GM23338 (cell line): ENCODE measurements at regions not wholly inside any gene's neighbourhood (a gene's known extent, or its start where the extent isn't known, plus 50 kb on each side); places are given as distances from the start of the nearest gene placed in this dataset.
A peak's percentile ranks its signal among the peaks of the same experiment; 100 is the strongest.
"Not testable (repeated sequence)": the region's sequence is repeated elsewhere in the genome, so short reads cannot be mapped to it uniquely, and the experiment has no call there.

ENCODE experiments used
- CREB1 ChIP-seq: fragments of 250-450 bp; sonication (Bioruptor Pico); IDR thresholded peaks from 2 replicates; pipeline ENCODE4 v1.5.0; 2020; ENCODE audit warnings: low read depth, mild to moderate bottlenecking, moderate library complexity
- EZH2 ChIP-seq: fragments of 200-600 bp; sonication (generic); IDR thresholded peaks from one replicate; pipeline ENCODE4 v1.8.0; 2017; ENCODE audit warnings: antibody characterized with exemption, mild to moderate bottlenecking, low read depth; ENCODE audit not compliant: unreplicated experiment
- EZH2phosphoT487 ChIP-seq: fragments of 200-600 bp; sonication (generic); IDR thresholded peaks from one replicate; pipeline ENCODE4 v1.8.1; 2018; ENCODE audit warnings: antibody characterized with exemption; ENCODE audit not compliant: unreplicated experiment
- JUNB ChIP-seq: IDR thresholded peaks from one replicate; pipeline ENCODE4 v1.6.1; 2016; ENCODE audit warnings: antibody characterized with exemption; ENCODE audit not compliant: unreplicated experiment
- NANOG ChIP-seq: IDR thresholded peaks from 2 replicates; pipeline ENCODE4 v1.6.1; 2016; ENCODE audit warnings: antibody characterized with exemption, borderline replicate concordance
- POLR2AphosphoS5 ChIP-seq: IDR thresholded peaks from 2 replicates; pipeline ENCODE4 v1.6.1; 2016; ENCODE audit warnings: antibody characterized with exemption, low read depth
- STAT1 ChIP-seq: IDR thresholded peaks from one replicate; pipeline ENCODE4 v1.6.1; 2016; ENCODE audit warnings: antibody characterized with exemption; ENCODE audit not compliant: unreplicated experiment
- ZNF331 ChIP-seq: fragments of 250-450 bp; sonication (Bioruptor Pico); IDR thresholded peaks from 2 replicates; pipeline ENCODE4 v1.5.0; 2020; ENCODE audit warnings: low read depth, mild to moderate bottlenecking, moderate library complexity
- TF ChIP-seq, protein P1 (sequence below): IDR thresholded peaks from one replicate; pipeline ENCODE4 v1.6.1; 2018; ENCODE audit warnings: antibody characterized with exemption; ENCODE audit not compliant: unreplicated experiment
- TF ChIP-seq, protein P2 (sequence below), 2 experiments: fragments of 200-600 bp in 1 of 2; sonication (generic) in 1 of 2; conservative IDR thresholded peaks; 2 replicates each; pipeline versions ENCODE4 v1.5.1 to v1.6.1; 2016 to 2017; ENCODE audit warnings: antibody characterized with exemption in 2 of 2, low read depth in 2 of 2, mild to moderate bottlenecking in 2 of 2, moderate library complexity in 1 of 2
- TF ChIP-seq, protein P3 (sequence below): IDR thresholded peaks from 2 replicates; pipeline ENCODE4 v1.6.1; 2016; ENCODE audit warnings: antibody characterized with exemption

DNA sequence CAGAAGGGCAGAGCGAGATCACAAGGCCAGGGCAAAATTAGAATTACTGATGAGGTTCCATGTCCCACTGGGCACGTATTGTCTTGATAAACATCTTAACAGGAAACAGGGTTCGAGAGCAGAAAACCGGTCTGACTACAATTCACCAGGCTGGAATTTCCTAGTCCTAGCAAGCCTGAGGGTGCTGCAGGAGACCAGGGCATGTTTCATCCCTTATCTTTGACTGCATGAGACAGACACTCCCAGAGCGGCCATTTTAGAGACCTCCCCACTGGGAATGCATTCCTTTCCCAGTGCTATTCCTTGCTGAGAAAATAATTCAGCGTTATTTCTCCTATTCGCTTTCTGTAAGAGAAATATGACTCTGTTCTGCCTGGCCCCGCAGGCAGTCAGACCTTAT, 228.5 kb upstream of the IZUMO3 start:
- TF ChIP-seq, protein P1, sequence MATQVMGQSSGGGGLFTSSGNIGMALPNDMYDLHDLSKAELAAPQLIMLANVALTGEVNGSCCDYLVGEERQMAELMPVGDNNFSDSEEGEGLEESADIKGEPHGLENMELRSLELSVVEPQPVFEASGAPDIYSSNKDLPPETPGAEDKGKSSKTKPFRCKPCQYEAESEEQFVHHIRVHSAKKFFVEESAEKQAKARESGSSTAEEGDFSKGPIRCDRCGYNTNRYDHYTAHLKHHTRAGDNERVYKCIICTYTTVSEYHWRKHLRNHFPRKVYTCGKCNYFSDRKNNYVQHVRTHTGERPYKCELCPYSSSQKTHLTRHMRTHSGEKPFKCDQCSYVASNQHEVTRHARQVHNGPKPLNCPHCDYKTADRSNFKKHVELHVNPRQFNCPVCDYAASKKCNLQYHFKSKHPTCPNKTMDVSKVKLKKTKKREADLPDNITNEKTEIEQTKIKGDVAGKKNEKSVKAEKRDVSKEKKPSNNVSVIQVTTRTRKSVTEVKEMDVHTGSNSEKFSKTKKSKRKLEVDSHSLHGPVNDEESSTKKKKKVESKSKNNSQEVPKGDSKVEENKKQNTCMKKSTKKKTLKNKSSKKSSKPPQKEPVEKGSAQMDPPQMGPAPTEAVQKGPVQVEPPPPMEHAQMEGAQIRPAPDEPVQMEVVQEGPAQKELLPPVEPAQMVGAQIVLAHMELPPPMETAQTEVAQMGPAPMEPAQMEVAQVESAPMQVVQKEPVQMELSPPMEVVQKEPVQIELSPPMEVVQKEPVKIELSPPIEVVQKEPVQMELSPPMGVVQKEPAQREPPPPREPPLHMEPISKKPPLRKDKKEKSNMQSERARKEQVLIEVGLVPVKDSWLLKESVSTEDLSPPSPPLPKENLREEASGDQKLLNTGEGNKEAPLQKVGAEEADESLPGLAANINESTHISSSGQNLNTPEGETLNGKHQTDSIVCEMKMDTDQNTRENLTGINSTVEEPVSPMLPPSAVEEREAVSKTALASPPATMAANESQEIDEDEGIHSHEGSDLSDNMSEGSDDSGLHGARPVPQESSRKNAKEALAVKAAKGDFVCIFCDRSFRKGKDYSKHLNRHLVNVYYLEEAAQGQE, result not testable (repeated sequence)
- TF ChIP-seq, protein P2, sequence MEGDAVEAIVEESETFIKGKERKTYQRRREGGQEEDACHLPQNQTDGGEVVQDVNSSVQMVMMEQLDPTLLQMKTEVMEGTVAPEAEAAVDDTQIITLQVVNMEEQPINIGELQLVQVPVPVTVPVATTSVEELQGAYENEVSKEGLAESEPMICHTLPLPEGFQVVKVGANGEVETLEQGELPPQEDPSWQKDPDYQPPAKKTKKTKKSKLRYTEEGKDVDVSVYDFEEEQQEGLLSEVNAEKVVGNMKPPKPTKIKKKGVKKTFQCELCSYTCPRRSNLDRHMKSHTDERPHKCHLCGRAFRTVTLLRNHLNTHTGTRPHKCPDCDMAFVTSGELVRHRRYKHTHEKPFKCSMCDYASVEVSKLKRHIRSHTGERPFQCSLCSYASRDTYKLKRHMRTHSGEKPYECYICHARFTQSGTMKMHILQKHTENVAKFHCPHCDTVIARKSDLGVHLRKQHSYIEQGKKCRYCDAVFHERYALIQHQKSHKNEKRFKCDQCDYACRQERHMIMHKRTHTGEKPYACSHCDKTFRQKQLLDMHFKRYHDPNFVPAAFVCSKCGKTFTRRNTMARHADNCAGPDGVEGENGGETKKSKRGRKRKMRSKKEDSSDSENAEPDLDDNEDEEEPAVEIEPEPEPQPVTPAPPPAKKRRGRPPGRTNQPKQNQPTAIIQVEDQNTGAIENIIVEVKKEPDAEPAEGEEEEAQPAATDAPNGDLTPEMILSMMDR (conservative IDR thresholded peaks at IDR 0.05; ENCODE audit: low read depth in 2 of 2), result not testable (repeated sequence)
- TF ChIP-seq CREB1 (CRISPR knock-in tag); EZH2; EZH2phosphoT487; POLR2AphosphoS5; NANOG; JUNB; STAT1: not testable (repeated sequence)
- peak; percentile 54 for TF ChIP-seq ZNF331 (CRISPR knock-in tag)
- TF ChIP-seq, protein P3, sequence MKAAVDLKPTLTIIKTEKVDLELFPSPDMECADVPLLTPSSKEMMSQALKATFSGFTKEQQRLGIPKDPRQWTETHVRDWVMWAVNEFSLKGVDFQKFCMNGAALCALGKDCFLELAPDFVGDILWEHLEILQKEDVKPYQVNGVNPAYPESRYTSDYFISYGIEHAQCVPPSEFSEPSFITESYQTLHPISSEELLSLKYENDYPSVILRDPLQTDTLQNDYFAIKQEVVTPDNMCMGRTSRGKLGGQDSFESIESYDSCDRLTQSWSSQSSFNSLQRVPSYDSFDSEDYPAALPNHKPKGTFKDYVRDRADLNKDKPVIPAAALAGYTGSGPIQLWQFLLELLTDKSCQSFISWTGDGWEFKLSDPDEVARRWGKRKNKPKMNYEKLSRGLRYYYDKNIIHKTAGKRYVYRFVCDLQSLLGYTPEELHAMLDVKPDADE, result not testable (repeated sequence)
